ENCODE measurements at regions not wholly inside any gene's neighbourhood (a gene's known extent, or its start where the extent isn't known, plus 50 kb on each side); places are given as distances from the start of the nearest gene placed in this dataset.

DNA sequence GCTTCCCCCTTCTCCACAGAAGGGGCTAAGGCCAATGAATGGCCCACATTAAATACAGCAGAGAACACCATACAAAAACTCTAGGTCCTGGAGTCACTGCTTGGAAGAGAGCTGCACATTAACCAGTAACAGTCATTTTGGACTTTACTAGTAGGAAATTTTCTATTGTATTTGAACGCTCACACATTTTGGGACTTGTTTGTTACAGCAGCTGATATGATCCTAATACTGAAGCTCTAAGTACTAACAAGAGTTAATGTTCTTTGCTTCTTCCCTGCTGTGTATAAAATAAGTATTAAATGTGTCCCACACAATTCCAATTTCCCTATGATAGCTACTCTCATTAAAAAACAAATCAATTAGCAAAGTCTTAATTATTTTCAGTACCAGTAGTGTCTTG, 148.3 kb upstream of the IRX3 start:
- H3K9me3 ChIP-seq (ENCODE audit: control insufficient read depth in 2 of 3, insufficient read depth in 1 of 3, low read length in 3 of 3) = peaks cover 0 to 4% (median 0%) of the 10 kb centered on the region in 3 donors
- no peak overlapping the region for H3K4me3 ChIP-seq (ENCODE audit: low read length in 3 of 3)
- H3K36me3 ChIP-seq (ENCODE audit: control insufficient read depth in 2 of 3, insufficient read depth in 3 of 3, low read length in 3 of 3) = no peaks in the 10 kb centered on the region
- H3K9ac ChIP-seq (ENCODE audit: low read length in 3 of 3) = no peak overlapping the region
- DNase-seq (no peak), FAIRE-seq (no peak)
- intact Hi-C loops (cut with DNase I) = no loop called here
- no peak overlapping the region for H3K27ac ChIP-seq (ENCODE audit: low read depth in 2 of 2, low read length in 2 of 2)
- TF ChIP-seq, protein P1, sequence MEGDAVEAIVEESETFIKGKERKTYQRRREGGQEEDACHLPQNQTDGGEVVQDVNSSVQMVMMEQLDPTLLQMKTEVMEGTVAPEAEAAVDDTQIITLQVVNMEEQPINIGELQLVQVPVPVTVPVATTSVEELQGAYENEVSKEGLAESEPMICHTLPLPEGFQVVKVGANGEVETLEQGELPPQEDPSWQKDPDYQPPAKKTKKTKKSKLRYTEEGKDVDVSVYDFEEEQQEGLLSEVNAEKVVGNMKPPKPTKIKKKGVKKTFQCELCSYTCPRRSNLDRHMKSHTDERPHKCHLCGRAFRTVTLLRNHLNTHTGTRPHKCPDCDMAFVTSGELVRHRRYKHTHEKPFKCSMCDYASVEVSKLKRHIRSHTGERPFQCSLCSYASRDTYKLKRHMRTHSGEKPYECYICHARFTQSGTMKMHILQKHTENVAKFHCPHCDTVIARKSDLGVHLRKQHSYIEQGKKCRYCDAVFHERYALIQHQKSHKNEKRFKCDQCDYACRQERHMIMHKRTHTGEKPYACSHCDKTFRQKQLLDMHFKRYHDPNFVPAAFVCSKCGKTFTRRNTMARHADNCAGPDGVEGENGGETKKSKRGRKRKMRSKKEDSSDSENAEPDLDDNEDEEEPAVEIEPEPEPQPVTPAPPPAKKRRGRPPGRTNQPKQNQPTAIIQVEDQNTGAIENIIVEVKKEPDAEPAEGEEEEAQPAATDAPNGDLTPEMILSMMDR (IDR thresholded peaks at IDR 0.05; ENCODE audit: borderline replicate concordance, extremely low read depth, insufficient read depth) = no peak
- H3K27me3 ChIP-seq (ENCODE audit: control insufficient read depth, insufficient read depth, low read length) = no peaks in the 10 kb centered on the region
- no peaks in the 10 kb centered on the region for H3K4me1 ChIP-seq (ENCODE audit: control insufficient read depth in 2 of 3, insufficient read depth in 2 of 3, low read depth in 1 of 3, low read length in 3 of 3)

DNA sequence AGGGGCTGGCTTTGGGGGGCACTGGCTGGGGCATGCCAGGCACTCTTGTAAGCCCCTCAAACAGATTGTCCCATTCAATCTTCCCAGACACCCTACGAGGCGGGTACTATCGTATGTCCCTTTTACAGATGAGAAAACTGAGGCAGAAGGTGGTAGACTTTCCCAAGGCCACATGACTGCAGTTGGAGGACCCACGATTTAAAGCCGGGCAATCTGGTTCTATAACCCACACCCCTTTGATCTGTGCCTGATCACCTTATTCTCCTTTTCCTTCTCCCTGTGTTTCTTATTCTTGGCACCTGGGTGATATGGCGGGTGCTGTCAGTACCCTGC, 146.3 kb upstream of the IRX3 start:
- TF ChIP-seq, protein P1 (IDR thresholded peaks at IDR 0.05; ENCODE audit: borderline replicate concordance, extremely low read depth, insufficient read depth) = no peak
- no peak overlapping the region for H3K27ac ChIP-seq (ENCODE audit: low read depth in 2 of 2, low read length in 2 of 2)
- intact Hi-C loops (cut with DNase I) = no loop called here
- H3K9ac ChIP-seq (ENCODE audit: low read length in 3 of 3) = no peak overlapping the region
- H3K4me1 ChIP-seq (ENCODE audit: control insufficient read depth in 2 of 3, insufficient read depth in 2 of 3, low read depth in 1 of 3, low read length in 3 of 3) = no peaks in the 10 kb centered on the region
- no peak for FAIRE-seq
- no peaks in the 10 kb centered on the region for H3K27me3 ChIP-seq (ENCODE audit: control insufficient read depth, insufficient read depth, low read length)
- no peak for DNase-seq
- no peak overlapping the region for H3K4me3 ChIP-seq (ENCODE audit: low read length in 3 of 3)
- H3K36me3 ChIP-seq (ENCODE audit: control insufficient read depth in 2 of 3, insufficient read depth in 3 of 3, low read length in 3 of 3) = no peaks in the 10 kb centered on the region
- H3K9me3 ChIP-seq (ENCODE audit: control insufficient read depth in 2 of 3, insufficient read depth in 1 of 3, low read length in 3 of 3) = peaks cover 0 to 9% (median 0%) of the 10 kb centered on the region in 3 donors

- Histone ChIP-seq H3K9ac (ENCODE audit: low read length in 3 of 3) (no peak overlapping the region), H3K27ac (ENCODE audit: low read depth in 2 of 2, low read length in 2 of 2) (no peak overlapping the region), H3K9me3 (ENCODE audit: control insufficient read depth in 2 of 3, insufficient read depth in 1 of 3, low read length in 3 of 3) (peaks cover 0 to 9% (median 0%) of the 10 kb centered on the region in 3 donors), H3K36me3 (ENCODE audit: control insufficient read depth in 2 of 3, insufficient read depth in 3 of 3, low read length in 3 of 3) (no peaks in the 10 kb centered on the region), H3K4me3 (ENCODE audit: low read length in 3 of 3) (no peak overlapping the region), H3K4me1 (ENCODE audit: control insufficient read depth in 2 of 3, insufficient read depth in 2 of 3, low read depth in 1 of 3, low read length in 3 of 3) (no peaks in the 10 kb centered on the region), H3K27me3 (ENCODE audit: control insufficient read depth, insufficient read depth, low read length) (no peaks in the 10 kb centered on the region)
- intact Hi-C loops (cut with DNase I) = no loop called here
- TF ChIP-seq, protein P1 (IDR thresholded peaks at IDR 0.05; ENCODE audit: borderline replicate concordance, extremely low read depth, insufficient read depth) = no peak
- DNase-seq (peak in 4 of 5 donors; percentile 62 to 80 (median 68)), FAIRE-seq (no peak)
Measured at GRCh38 chr16:54431997-54432896, 145.7 kb upstream of the IRX3 start.
